Hepatocyte (in vitro differentiated cells): ENCODE measurements at regions not wholly inside any gene's neighbourhood (a gene's known extent, or its start where the extent isn't known, plus 50 kb on each side); places are given as distances from the start of the nearest gene placed in this dataset.

Experiments used
- DNase-seq: peaks from one replicate; pipeline ENCODE4 v3.0.0-alpha.2; 2016; ENCODE audit warnings: low spot score
- H2AFZ ChIP-seq: fragments of 200-600 bp; sonication (generic); 2 replicates; pipeline ENCODE4 v1.6.0; 2016; ENCODE audit warnings: antibody characterized with exemption, mild to moderate bottlenecking
- H3K27ac ChIP-seq: fragments of 200-600 bp; sonication (generic); 2 replicates; pipeline ENCODE4 v1.5.1; 2016; ENCODE audit warnings: mild to moderate bottlenecking
- H3K27me3 ChIP-seq: fragments of 200-600 bp; sonication (generic); 2 replicates; pipeline ENCODE4 v1.6.1; 2016
- H3K36me3 ChIP-seq: fragments of 200-600 bp; sonication (generic); replicated peaks from 2 replicates; pipeline ENCODE4 v1.5.1; 2016; ENCODE audit warnings: low read depth; ENCODE audit not compliant: insufficient read depth
- H3K4me1 ChIP-seq: fragments of 200-600 bp; sonication (generic); 2 replicates; pipeline ENCODE4 v1.5.1; 2016; ENCODE audit warnings: mild to moderate bottlenecking, moderate library complexity; ENCODE audit not compliant: insufficient read depth
- H3K4me2 ChIP-seq: fragments of 200-600 bp; sonication (generic); 2 replicates; pipeline ENCODE4 v1.6.0; 2016
- H3K4me3 ChIP-seq: fragments of 200-600 bp; sonication (generic); 2 replicates; pipeline ENCODE4 v1.5.1; 2016; ENCODE audit warnings: mild to moderate bottlenecking
- H3K79me2 ChIP-seq: fragments of 200-600 bp; sonication (generic); 2 replicates; pipeline ENCODE4 v1.6.0; 2017; ENCODE audit warnings: mild to moderate bottlenecking
- H3K9me2 ChIP-seq: fragments of 200-600 bp; sonication (generic); replicated peaks from 2 replicates; pipeline ENCODE4 v1.6.0; 2017; ENCODE audit warnings: mild to moderate bottlenecking; ENCODE audit not compliant: insufficient read depth
- H3K9me3 ChIP-seq: fragments of 200-600 bp; sonication (generic); 2 replicates; pipeline ENCODE4 v1.5.1; 2016; ENCODE audit warnings: low read depth, mild to moderate bottlenecking
- H4K20me1 ChIP-seq: fragments of 200-600 bp; sonication (generic); 2 replicates; pipeline ENCODE4 v1.6.0; 2016; ENCODE audit warnings: mild to moderate bottlenecking; ENCODE audit not compliant: insufficient read depth, poor library complexity, severe bottlenecking
- CTCF ChIP-seq: fragments of 200-600 bp; sonication (generic); IDR thresholded peaks from 2 replicates; pipeline ENCODE4 v1.5.1; 2016; ENCODE audit warnings: antibody characterized with exemption, mild to moderate bottlenecking; ENCODE audit not compliant: poor library complexity
- EZH2 ChIP-seq: fragments of 200-600 bp; sonication (generic); IDR thresholded peaks from 2 replicates; pipeline ENCODE4 v1.6.1; 2016; ENCODE audit warnings: antibody characterized with exemption, mild to moderate bottlenecking, borderline replicate concordance
- EZH2phosphoT487 ChIP-seq: fragments of 200-600 bp; sonication (generic); IDR thresholded peaks from one replicate; pipeline ENCODE4 v1.6.1; 2018; ENCODE audit warnings: antibody characterized with exemption, mild to moderate bottlenecking, low read depth, moderate library complexity; ENCODE audit not compliant: unreplicated experiment, severe bottlenecking
- WGBS: methylation state at CpG from one replicate; pipeline ENCODE4 v1.1.6; 2016; ENCODE audit warnings: low lambda C conversion rate; ENCODE audit errors: missing lambda C conversion rate; 5-methylcytosine and 5-hydroxymethylcytosine counted together

DNA sequence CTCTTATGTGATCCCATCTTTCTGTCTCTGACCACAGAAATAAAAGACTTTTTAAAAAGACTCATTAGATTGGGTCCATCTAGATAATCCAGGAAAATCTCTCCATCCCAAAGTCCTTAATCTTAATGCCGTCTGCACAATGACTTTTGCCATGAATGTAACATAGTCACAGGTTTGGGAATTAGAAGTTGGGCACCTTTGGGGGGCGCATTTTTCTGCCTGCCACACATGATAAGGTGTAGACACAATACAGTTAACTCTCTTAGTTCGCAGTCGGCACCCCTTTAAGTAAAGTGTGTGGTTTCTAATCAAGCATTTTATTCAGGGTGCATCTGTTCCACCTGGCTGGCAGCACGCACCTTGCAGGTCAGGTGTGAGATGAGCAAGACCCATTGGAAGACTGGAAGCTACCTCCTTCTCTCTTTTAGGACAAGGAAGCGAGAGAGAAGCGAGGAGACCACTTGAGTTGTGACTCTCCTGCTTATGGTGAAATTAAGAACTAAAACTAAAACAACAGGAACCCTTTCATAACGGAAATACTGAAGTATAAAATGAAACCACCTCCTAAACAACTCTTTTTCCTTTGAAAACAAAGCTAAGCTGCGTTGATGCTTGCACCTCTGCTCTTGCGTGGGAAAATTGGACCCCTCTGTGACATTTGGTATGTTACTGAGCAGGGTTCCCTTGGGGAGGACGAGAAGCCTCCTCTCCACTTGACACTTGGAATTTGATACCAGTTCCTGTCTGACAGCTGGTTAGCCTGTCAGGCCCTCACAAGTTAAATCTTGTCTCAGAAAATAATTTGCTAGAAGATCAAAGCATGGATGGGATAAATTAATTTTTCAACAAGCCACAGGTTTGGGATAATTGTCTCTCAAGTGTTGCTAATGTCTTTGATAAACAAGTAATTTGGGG, 304.6 kb upstream of the DMRT1 start:
- DNase-seq = no peak
- no peaks in the 10 kb centered on the region for H3K9me3 ChIP-seq
- H2AFZ ChIP-seq = no peak overlapping the region
- H3K79me2 ChIP-seq = peaks cover 11% of the 10 kb centered on the region
- H3K9me2 ChIP-seq = no peaks in the 10 kb centered on the region
- no peak overlapping the region for H3K27ac ChIP-seq
- no peaks in the 10 kb centered on the region for H3K27me3 ChIP-seq
- H4K20me1 ChIP-seq = no peaks in the 10 kb centered on the region
- H3K4me3 ChIP-seq = no peak overlapping the region
- 82% methylated on average over 11 of the region's 11 CpGs for WGBS
- peaks cover 5% of the 10 kb centered on the region for H3K36me3 ChIP-seq
- H3K4me2 ChIP-seq = no peak overlapping the region
- TF ChIP-seq EZH2 (no peak), EZH2phosphoT487 (no peak), CTCF (no peak)
- H3K4me1 ChIP-seq = peaks cover 17% of the 10 kb centered on the region

- no peaks in the 10 kb centered on the region for H3K9me3 ChIP-seq
- no peak overlapping the region for H2AFZ ChIP-seq
- no peak for DNase-seq
- no peak overlapping the region for H3K27ac ChIP-seq
- H3K27me3 ChIP-seq = no peaks in the 10 kb centered on the region
- TF ChIP-seq EZH2 (no peak), CTCF (no peak), EZH2phosphoT487 (no peak)
- peaks cover 5% of the 10 kb centered on the region for H3K36me3 ChIP-seq
- no peak overlapping the region for H3K4me3 ChIP-seq
- 70% methylated on average over 4 of the region's 4 CpGs for WGBS
- H3K4me2 ChIP-seq = no peak overlapping the region
- H3K4me1 ChIP-seq = peaks cover 19% of the 10 kb centered on the region
- no peaks in the 10 kb centered on the region for H3K9me2 ChIP-seq
- no peaks in the 10 kb centered on the region for H4K20me1 ChIP-seq
- H3K79me2 ChIP-seq = no peaks in the 10 kb centered on the region
Observed at GRCh38 chr9:543478-543877, 298.0 kb upstream of the DMRT1 start.

GRCh38 chr9:545480-545879, 296.0 kb upstream of the DMRT1 start:
- H2AFZ ChIP-seq = no peak overlapping the region
- no peaks in the 10 kb centered on the region for H3K9me3 ChIP-seq
- H4K20me1 ChIP-seq = no peaks in the 10 kb centered on the region
- H3K9me2 ChIP-seq = no peaks in the 10 kb centered on the region
- no peaks in the 10 kb centered on the region for H3K79me2 ChIP-seq
- TF ChIP-seq EZH2 = no peak
- TF ChIP-seq EZH2phosphoT487 = no peak
- TF ChIP-seq CTCF = no peak
- no peak overlapping the region for H3K4me3 ChIP-seq
- peaks cover 19% of the 10 kb centered on the region for H3K4me1 ChIP-seq
- DNase-seq = no peak
- no peak overlapping the region for H3K27ac ChIP-seq
- no peak overlapping the region for H3K4me2 ChIP-seq
- peaks cover 2% of the 10 kb centered on the region for H3K36me3 ChIP-seq
- 90% methylated on average over 6 of the region's 7 CpGs for WGBS
- no peaks in the 10 kb centered on the region for H3K27me3 ChIP-seq
